ENCODE measurements at regions not wholly inside any gene's neighbourhood (a gene's known extent, or its start where the extent isn't known, plus 50 kb on each side); places are given as distances from the start of the nearest gene placed in this dataset.

DNA sequence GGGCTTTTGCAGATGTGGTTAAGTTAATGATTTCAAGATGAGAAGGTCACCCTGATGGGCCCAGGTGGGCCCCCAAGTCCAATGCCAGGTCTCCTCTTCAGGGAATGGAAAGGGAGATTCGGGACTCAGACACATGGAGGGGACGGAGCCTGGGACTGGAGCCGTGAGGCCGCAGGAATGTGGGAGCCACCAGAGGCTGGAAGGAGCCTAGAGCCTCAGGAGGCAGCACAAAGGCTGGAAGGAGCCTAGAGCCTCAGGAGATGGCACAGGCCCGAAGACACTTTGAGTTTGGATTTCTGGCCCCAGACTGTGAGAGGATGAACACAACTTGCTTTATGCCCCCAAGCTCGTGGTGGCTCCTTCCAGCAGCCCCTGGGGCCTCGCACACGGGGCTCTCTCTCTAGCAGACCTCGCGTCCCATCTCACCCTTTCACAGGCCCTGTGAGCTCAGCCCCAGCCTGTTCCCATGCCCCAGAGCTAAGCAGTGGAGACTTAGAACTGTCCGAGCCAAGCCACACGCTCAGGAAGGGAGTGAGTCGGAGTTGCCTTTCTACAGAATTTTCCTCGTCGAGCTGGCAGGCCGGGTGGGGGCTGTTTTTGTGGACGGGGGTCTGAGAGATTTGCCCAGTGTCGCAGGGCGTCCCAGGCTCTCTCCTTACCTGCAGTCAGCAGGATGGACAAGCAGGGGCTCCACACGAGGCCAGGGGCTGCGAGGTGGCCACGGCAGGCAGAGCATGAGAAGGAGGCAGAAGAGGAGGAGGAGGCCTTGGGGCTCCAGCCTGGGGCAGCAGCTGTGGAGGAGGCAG lies 937.6 kb downstream of the BRD1 start:
- TF ChIP-seq, protein P1, sequence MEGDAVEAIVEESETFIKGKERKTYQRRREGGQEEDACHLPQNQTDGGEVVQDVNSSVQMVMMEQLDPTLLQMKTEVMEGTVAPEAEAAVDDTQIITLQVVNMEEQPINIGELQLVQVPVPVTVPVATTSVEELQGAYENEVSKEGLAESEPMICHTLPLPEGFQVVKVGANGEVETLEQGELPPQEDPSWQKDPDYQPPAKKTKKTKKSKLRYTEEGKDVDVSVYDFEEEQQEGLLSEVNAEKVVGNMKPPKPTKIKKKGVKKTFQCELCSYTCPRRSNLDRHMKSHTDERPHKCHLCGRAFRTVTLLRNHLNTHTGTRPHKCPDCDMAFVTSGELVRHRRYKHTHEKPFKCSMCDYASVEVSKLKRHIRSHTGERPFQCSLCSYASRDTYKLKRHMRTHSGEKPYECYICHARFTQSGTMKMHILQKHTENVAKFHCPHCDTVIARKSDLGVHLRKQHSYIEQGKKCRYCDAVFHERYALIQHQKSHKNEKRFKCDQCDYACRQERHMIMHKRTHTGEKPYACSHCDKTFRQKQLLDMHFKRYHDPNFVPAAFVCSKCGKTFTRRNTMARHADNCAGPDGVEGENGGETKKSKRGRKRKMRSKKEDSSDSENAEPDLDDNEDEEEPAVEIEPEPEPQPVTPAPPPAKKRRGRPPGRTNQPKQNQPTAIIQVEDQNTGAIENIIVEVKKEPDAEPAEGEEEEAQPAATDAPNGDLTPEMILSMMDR (IDR thresholded peaks at IDR 0.05): no peak
- TF ChIP-seq POLR2AphosphoS5 (IDR thresholded peaks at IDR 0.05) (no peak), POLR2A (IDR thresholded peaks at IDR 0.05) (no peak), EP300 (IDR thresholded peaks at IDR 0.05) (no peak)
